ENCODE measurements at regions not wholly inside any gene's neighbourhood (a gene's known extent, or its start where the extent isn't known, plus 50 kb on each side); places are given as distances from the start of the nearest gene placed in this dataset.
"Not testable (repeated sequence)": the region's sequence is repeated elsewhere in the genome, so short reads cannot be mapped to it uniquely, and the experiment has no call there.

DNA sequence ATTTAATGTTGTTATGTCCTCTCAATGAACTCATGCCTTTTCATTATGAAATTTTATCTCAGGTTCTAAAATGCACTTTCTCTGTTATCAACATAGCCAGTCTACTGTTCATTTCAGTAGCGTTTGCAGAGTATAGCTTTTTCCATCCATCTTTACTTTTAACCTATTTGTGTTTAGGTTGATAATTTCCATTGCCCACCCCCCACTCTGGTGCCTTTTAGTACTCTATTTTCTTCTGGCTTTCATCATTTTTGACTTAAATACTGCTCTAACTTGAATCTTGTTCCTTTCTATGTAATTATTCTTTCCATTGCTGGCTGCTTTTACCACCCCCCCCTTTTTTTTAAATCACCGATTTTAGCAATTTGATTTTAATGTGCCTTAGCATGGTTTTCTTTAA, 585.0 kb upstream of the LRATD1 start:
- no peak overlapping the region for H3K27ac Mint-ChIP-seq
- ATAC-seq (replicated peaks) (no peak), DNase-seq (no peak)
- H3K27me3 Mint-ChIP-seq = no peaks in the 10 kb centered on the region
- H3K9me3 Mint-ChIP-seq = peaks cover 0 to 6% of the 10 kb centered on the region in 2 donors
- H3K4me3 Mint-ChIP-seq = no peak overlapping the region
- H3K36me3 Mint-ChIP-seq (ENCODE audit: insufficient read depth) = no peaks in the 10 kb centered on the region
- no peaks in the 10 kb centered on the region for H3K4me1 Mint-ChIP-seq (ENCODE audit: low read depth in 2 of 2)

GRCh38 chr2:14051401-14051800, 581.1 kb upstream of the LRATD1 start:
- no peak overlapping the region for H3K27ac Mint-ChIP-seq
- no peaks in the 10 kb centered on the region for H3K27me3 Mint-ChIP-seq

GRCh38 chr2:14053105-14053504, 579.4 kb upstream of the LRATD1 start:
- Mint-ChIP-seq H3K36me3 (ENCODE audit: insufficient read depth) (no peaks in the 10 kb centered on the region), H3K27me3 (no peaks in the 10 kb centered on the region), H3K9me3 (peaks cover 2 to 5% of the 10 kb centered on the region in 2 donors), H3K4me1 (ENCODE audit: low read depth in 2 of 2) (no peaks in the 10 kb centered on the region), H3K27ac (no peak overlapping the region), H3K4me3 (no peak overlapping the region)
- DNase-seq = no peak
- no peak for ATAC-seq (replicated peaks)

More at GRCh38 chr2:14051401-14051800, 581.1 kb upstream of the LRATD1 start:
- DNase-seq = no peak
- no peak overlapping the region for H3K4me3 Mint-ChIP-seq
- H3K9me3 Mint-ChIP-seq = peaks cover 0 to 6% of the 10 kb centered on the region in 2 donors
- H3K4me1 Mint-ChIP-seq (ENCODE audit: low read depth in 2 of 2) = no peaks in the 10 kb centered on the region
- H3K36me3 Mint-ChIP-seq (ENCODE audit: insufficient read depth) = no peaks in the 10 kb centered on the region
- ATAC-seq (replicated peaks) = no peak

DNA sequence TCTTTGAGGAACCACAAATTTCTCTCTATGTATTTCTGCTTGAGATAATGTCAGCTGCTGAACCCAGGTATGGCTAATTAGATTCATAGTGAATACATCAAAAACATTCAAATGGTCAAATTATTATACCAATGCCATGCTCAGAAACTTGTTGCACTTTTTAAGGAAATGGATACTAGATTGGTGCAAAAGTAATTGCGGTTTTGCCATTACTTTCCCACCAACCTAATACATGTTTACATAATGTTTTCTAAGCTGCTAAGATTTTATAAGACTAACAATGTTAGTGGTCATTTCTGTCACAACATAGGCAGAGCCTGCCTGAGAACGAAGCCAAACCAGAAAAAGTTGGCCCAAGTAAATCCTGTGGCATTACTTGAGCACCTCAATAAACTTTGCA, 568.2 kb upstream of the LRATD1 start:
- Mint-ChIP-seq H3K27ac (no peak overlapping the region), H3K4me1 (ENCODE audit: low read depth in 2 of 2) (no peaks in the 10 kb centered on the region), H3K27me3 (no peaks in the 10 kb centered on the region), H3K9me3 (peaks cover 0 to 2% of the 10 kb centered on the region in 2 donors), H3K36me3 (ENCODE audit: insufficient read depth) (no peaks in the 10 kb centered on the region), H3K4me3 (no peak overlapping the region)
- ATAC-seq (replicated peaks) = no peak
- DNase-seq = no peak

DNA sequence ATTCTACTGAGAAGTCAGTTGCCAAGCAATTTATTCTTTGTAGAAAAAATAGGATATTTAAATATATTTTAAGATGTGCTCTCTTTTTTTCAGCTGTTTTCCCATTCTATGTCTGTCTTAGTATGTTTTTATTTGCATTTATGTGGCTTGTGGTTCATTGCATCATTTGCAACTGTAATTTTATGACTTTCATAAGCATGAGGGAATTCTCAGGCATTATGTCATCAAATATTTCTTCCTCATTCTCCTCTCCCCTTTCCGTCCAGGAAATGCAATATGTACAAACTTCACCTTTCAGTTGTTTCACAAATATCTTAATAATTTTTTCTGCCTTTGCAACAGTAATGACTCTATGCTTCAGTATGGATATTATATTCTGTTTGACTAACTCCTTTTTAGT, 560.2 kb upstream of the LRATD1 start:
- Mint-ChIP-seq H3K36me3 (ENCODE audit: insufficient read depth) (no peaks in the 10 kb centered on the region), H3K4me3 (no peak overlapping the region), H3K27ac (no peak overlapping the region), H3K4me1 (ENCODE audit: low read depth in 2 of 2) (no peaks in the 10 kb centered on the region), H3K27me3 (no peaks in the 10 kb centered on the region), H3K9me3 (peaks cover 7% of the 10 kb centered on the region in 2 donors)
- ATAC-seq (replicated peaks) (no peak), DNase-seq (no peak)

DNA sequence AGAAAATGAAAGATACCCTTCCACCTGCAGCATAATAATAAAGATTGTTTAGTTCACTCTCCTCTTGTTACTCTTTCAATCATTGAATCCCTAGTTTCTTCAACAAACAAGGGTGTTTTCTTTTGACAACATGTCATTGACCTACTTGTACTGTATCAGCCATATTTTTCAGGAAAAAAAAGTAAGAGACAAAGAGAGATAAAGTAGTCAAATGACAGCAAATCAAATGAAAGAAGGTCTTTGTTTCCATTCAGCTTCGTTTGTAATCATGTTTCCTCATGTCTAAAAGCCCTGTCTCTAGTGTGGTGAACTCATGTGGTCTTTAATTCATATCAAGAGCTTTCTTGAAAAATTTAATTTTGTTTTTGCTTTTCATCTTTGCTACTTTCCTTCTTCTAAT, 557.8 kb upstream of the LRATD1 start:
- H3K9me3 Mint-ChIP-seq = peaks cover 4 to 7% of the 10 kb centered on the region in 2 donors
- H3K27ac Mint-ChIP-seq = no peak overlapping the region
- H3K36me3 Mint-ChIP-seq (ENCODE audit: insufficient read depth) = no peaks in the 10 kb centered on the region
- H3K4me1 Mint-ChIP-seq (ENCODE audit: low read depth in 2 of 2) = no peaks in the 10 kb centered on the region
- no peaks in the 10 kb centered on the region for H3K27me3 Mint-ChIP-seq
- no peak for ATAC-seq (replicated peaks)
- DNase-seq = no peak
- H3K4me3 Mint-ChIP-seq = no peak overlapping the region

- H3K4me3 Mint-ChIP-seq = no peak overlapping the region
- DNase-seq (no peak), ATAC-seq (replicated peaks) (no peak)
- no peaks in the 10 kb centered on the region for H3K27me3 Mint-ChIP-seq
- peaks cover 4 to 15% of the 10 kb centered on the region in 2 donors for H3K9me3 Mint-ChIP-seq
- no peaks in the 10 kb centered on the region for H3K36me3 Mint-ChIP-seq (ENCODE audit: insufficient read depth)
- no peaks in the 10 kb centered on the region for H3K4me1 Mint-ChIP-seq (ENCODE audit: low read depth in 2 of 2)
- no peak overlapping the region for H3K27ac Mint-ChIP-seq
Measured at GRCh38 chr2:14079576-14079975, 552.9 kb upstream of the LRATD1 start.

GRCh38 chr2:14081521-14081920, 551.0 kb upstream of the LRATD1 start:
- H3K27ac Mint-ChIP-seq = no peak overlapping the region
- H3K4me1 Mint-ChIP-seq (ENCODE audit: low read depth in 2 of 2) = no peaks in the 10 kb centered on the region
- no peaks in the 10 kb centered on the region for H3K27me3 Mint-ChIP-seq
- H3K36me3 Mint-ChIP-seq (ENCODE audit: insufficient read depth) = no peaks in the 10 kb centered on the region
- peaks cover 12 to 28% of the 10 kb centered on the region in 2 donors for H3K9me3 Mint-ChIP-seq
- no peak overlapping the region for H3K4me3 Mint-ChIP-seq
- no peak for ATAC-seq (replicated peaks)
- no peak for DNase-seq

DNA sequence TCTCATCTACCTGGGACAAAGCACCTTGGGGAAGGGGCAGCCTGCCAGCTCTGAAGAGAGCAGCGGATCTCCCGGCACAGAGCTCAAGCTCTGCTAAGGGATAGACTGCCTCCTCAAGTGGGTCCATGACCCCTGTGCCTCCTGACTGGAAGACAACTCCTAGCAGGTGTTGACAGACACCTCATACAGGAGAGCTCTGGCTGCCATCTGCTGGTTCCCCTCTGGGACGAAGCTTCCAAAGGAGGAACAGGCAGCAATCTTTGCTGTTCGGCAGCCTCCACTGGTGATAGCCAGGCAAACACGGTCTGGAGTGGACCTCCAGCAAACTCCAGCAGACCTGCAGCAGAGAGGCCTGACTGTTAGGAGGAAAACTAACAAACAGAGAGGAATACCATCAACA, 549.9 kb upstream of the LRATD1 start:
- peaks cover 14 to 28% of the 10 kb centered on the region in 2 donors for H3K9me3 Mint-ChIP-seq
- no peaks in the 10 kb centered on the region for H3K4me1 Mint-ChIP-seq (ENCODE audit: low read depth in 2 of 2)
- DNase-seq (no peak), ATAC-seq (replicated peaks) (no peak)
- H3K27me3 Mint-ChIP-seq = no peaks in the 10 kb centered on the region
- no peaks in the 10 kb centered on the region for H3K36me3 Mint-ChIP-seq (ENCODE audit: insufficient read depth)
- H3K4me3 Mint-ChIP-seq = no peak overlapping the region
- H3K27ac Mint-ChIP-seq = no peak overlapping the region

DNA sequence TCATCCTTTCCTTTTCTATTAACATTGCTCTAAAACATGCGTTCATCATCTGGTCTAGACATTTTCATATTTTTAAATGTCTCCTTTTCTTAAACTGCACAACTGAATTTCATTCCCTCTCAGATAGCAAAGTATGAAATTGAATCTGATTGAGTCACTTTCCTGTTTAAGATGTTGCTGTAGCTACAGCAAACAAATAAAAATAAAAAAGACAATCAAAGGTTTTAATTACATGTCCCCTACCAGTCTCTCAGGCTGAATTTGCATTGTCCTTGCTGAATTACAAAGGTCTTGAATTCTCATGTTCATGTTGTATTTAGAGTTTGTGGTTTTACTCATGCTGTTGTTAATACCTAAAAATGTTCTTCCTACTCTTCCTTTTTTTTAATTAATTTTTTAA, 537.9 kb upstream of the LRATD1 start:
- Mint-ChIP-seq H3K36me3 (ENCODE audit: insufficient read depth) (no peaks in the 10 kb centered on the region), H3K9me3 (peaks cover 0 to 5% of the 10 kb centered on the region in 2 donors), H3K4me1 (ENCODE audit: low read depth in 2 of 2) (no peaks in the 10 kb centered on the region), H3K27ac (no peak overlapping the region), H3K27me3 (no peaks in the 10 kb centered on the region), H3K4me3 (no peak overlapping the region)
- no peak for DNase-seq
- ATAC-seq (replicated peaks) = no peak

GRCh38 chr2:14099101-14099500, 533.4 kb upstream of the LRATD1 start:
- not testable (repeated sequence) for DNase-seq; H3K27me3 Mint-ChIP-seq; H3K36me3 Mint-ChIP-seq (ENCODE audit: insufficient read depth); ATAC-seq (replicated peaks); H3K27ac Mint-ChIP-seq; H3K4me1 Mint-ChIP-seq (ENCODE audit: low read depth in 2 of 2); H3K4me3 Mint-ChIP-seq
- H3K9me3 Mint-ChIP-seq = peaks cover 8 to 10% of the 10 kb centered on the region in 2 donors

- ATAC-seq (replicated peaks) = no peak
- H3K4me3 Mint-ChIP-seq = no peak overlapping the region
- no peaks in the 10 kb centered on the region for H3K27me3 Mint-ChIP-seq
- peaks cover 4 to 5% of the 10 kb centered on the region in 2 donors for H3K9me3 Mint-ChIP-seq
- H3K27ac Mint-ChIP-seq = no peak overlapping the region
- no peak for DNase-seq
- H3K36me3 Mint-ChIP-seq (ENCODE audit: insufficient read depth) = no peaks in the 10 kb centered on the region
- no peaks in the 10 kb centered on the region for H3K4me1 Mint-ChIP-seq (ENCODE audit: low read depth in 2 of 2)
Measured at GRCh38 chr2:14114275-14114674, 518.2 kb upstream of the LRATD1 start.

DNA sequence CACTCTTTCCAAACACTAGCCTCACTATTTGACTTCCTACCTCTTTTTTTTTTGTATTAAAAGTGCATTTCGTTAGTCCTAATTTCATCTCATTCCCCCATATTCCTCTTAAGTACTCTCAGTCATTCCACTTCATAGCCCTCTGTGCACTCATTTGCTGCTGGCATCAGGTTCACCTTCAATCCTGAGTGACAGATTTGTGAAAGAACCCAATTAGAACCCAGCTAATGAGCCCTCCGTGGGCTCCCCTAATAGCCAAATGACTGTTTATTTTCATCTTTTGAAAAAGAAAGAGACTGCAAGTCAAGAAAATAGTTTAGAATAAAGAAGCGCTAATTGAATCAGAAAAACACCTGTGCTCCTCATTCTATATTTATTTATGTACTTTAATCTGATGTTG, 512.1 kb upstream of the LRATD1 start:
- Mint-ChIP-seq H3K36me3 (ENCODE audit: insufficient read depth) (no peaks in the 10 kb centered on the region), H3K27ac (no peak overlapping the region), H3K9me3 (peaks cover 6 to 32% of the 10 kb centered on the region in 2 donors), H3K4me1 (ENCODE audit: low read depth in 2 of 2) (no peaks in the 10 kb centered on the region), H3K27me3 (no peaks in the 10 kb centered on the region), H3K4me3 (no peak overlapping the region)
- ATAC-seq (replicated peaks) (no peak), DNase-seq (no peak)

DNA sequence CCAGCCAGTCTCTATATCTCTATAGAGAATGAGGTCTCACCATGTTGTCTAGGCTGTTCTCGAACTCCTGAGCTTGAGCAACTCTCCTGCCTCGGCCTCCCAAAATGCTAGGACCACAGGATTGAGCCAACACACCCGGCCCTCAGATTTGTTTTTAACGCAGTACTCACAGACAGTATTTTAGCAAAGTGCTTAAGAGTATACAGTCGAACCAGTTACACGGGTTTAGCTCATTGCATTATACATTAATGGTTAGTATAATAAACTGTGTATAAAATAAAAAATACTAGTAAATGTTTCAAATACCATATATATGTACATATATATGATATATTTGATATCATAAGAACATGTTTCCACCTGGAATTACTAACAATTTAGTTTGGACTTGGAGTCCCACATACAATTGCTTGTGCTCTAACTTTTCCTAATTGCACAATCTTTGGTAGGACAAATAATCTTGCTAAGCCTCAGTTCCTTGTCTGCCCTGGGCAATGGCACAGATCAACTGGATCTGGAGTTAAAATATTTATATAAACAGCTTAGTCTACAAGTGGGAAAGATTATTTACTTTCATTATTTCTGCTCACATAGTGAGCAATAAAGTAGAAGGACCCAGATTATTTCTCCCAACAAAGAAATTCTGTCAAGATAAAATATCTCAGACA, 508.9 kb upstream of the LRATD1 start:
- H3K4me1 Mint-ChIP-seq (ENCODE audit: low read depth in 2 of 2) = no peaks in the 10 kb centered on the region
- no peak for DNase-seq
- H3K9me3 Mint-ChIP-seq = peaks cover 7 to 39% of the 10 kb centered on the region in 2 donors
- H3K27me3 Mint-ChIP-seq = no peaks in the 10 kb centered on the region
- H3K36me3 Mint-ChIP-seq (ENCODE audit: insufficient read depth) = peaks cover 5% of the 10 kb centered on the region
- ATAC-seq (replicated peaks) = no peak
- no peak overlapping the region for H3K4me3 Mint-ChIP-seq
- H3K27ac Mint-ChIP-seq = no peak overlapping the region

Measured in effector memory CD8-positive, alpha-beta T cell (primary cell).